Colonic mucosa (tissue), 4 donors: ENCODE measurements at regions not wholly inside any gene's neighbourhood (a gene's known extent, or its start where the extent isn't known, plus 50 kb on each side); places are given as distances from the start of the nearest gene placed in this dataset.

ENCODE experiments used
- DNase-seq: peaks from one replicate; pipeline ENCODE4 v3.0.0-alpha.2; 2020
- H3K27ac ChIP-seq: fragments of 200-600 bp; one replicate; pipeline ENCODE4 v1.8.0; 2021
- H3K27me3 ChIP-seq: fragments of 200-600 bp; one replicate; pipeline ENCODE4 v1.8.0; 2021
- H3K36me3 ChIP-seq: fragments of 200-600 bp; one replicate; pipeline ENCODE4 v1.8.0; 2021
- H3K4me1 ChIP-seq: fragments of 200-600 bp; one replicate; pipeline ENCODE4 v1.8.0; 2021; ENCODE audit warnings: mild to moderate bottlenecking
- H3K4me3 ChIP-seq: fragments of 200-600 bp; one replicate; pipeline ENCODE4 v1.8.0; 2021
- H3K9ac ChIP-seq, 2 donors: one replicate each; pipeline ENCODE4 v1.7.0; 2013; ENCODE audit warnings: control low read depth in 2 of 2, low read depth in 2 of 2, low read length in 2 of 2
- H3K9me3 ChIP-seq: fragments of 200-600 bp; one replicate; pipeline ENCODE4 v1.8.0; 2021
- CTCF ChIP-seq: fragments of 200-600 bp; IDR thresholded peaks from one replicate; pipeline ENCODE4 v1.8.0; 2022; ENCODE audit warnings: antibody characterized with exemption, mild to moderate bottlenecking
- intact Hi-C: fragments of 100-400 bp; cut with DNase I; formaldehyde crosslinking; loops from one replicate; pipeline ENCODE4 v1.14.1; 2022
- donor health status: healthy.
- donor health status: DM: no; HTN: no; CAD: no.
- donor health status: DM: no; HTN: no; CAD: no.

GRCh38 chrX:87388381-87388780, 129.2 kb upstream of the KLHL4 start:
- H3K4me1 ChIP-seq = no peaks in the 10 kb centered on the region
- H3K27me3 ChIP-seq = no peaks in the 10 kb centered on the region
- no peaks in the 10 kb centered on the region for H3K36me3 ChIP-seq
- intact Hi-C loops = no loop called here
- TF ChIP-seq CTCF = no peak
- H3K9me3 ChIP-seq = no peaks in the 10 kb centered on the region
- H3K9ac ChIP-seq = no peak overlapping the region
- H3K27ac ChIP-seq = no peak overlapping the region
- H3K4me3 ChIP-seq = no peak overlapping the region
- DNase-seq = no peak

GRCh38 chrX:87391742-87392141, 125.9 kb upstream of the KLHL4 start:
- Histone ChIP-seq H3K36me3 (no peaks in the 10 kb centered on the region), H3K4me1 (no peaks in the 10 kb centered on the region), H3K4me3 (no peak overlapping the region), H3K27ac (no peak overlapping the region), H3K9me3 (no peaks in the 10 kb centered on the region), H3K9ac (no peak overlapping the region), H3K27me3 (no peaks in the 10 kb centered on the region)
- DNase-seq = no peak
- intact Hi-C loops = no loop called here
- no peak for TF ChIP-seq CTCF

GRCh38 chrX:87392369-87392768, 125.2 kb upstream of the KLHL4 start:
- H3K27me3 ChIP-seq = no peaks in the 10 kb centered on the region
- intact Hi-C loops = no loop called here
- H3K9ac ChIP-seq = no peak overlapping the region
- H3K4me3 ChIP-seq = no peak overlapping the region
- no peak overlapping the region for H3K27ac ChIP-seq
- H3K36me3 ChIP-seq = no peaks in the 10 kb centered on the region
- no peaks in the 10 kb centered on the region for H3K4me1 ChIP-seq
- no peak for TF ChIP-seq CTCF
- H3K9me3 ChIP-seq = no peaks in the 10 kb centered on the region
- DNase-seq = no peak

GRCh38 chrX:87397103-87397886, 120.3 kb upstream of the KLHL4 start:
- Histone ChIP-seq H3K4me1 (no peaks in the 10 kb centered on the region), H3K36me3 (no peaks in the 10 kb centered on the region), H3K27me3 (no peaks in the 10 kb centered on the region), H3K4me3 (no peak overlapping the region), H3K9me3 (no peaks in the 10 kb centered on the region), H3K27ac (no peak overlapping the region), H3K9ac (no peak overlapping the region)
- intact Hi-C loops = no loop called here
- TF ChIP-seq CTCF = no peak
- DNase-seq = no peak

- no peak for DNase-seq
- Histone ChIP-seq H3K4me1 (no peaks in the 10 kb centered on the region), H3K4me3 (no peak overlapping the region), H3K9me3 (no peaks in the 10 kb centered on the region), H3K27me3 (no peaks in the 10 kb centered on the region), H3K9ac (no peak overlapping the region), H3K27ac (no peak overlapping the region), H3K36me3 (no peaks in the 10 kb centered on the region)
- intact Hi-C loops = no loop called here
- TF ChIP-seq CTCF = no peak
These were observed 115.3 kb upstream of the KLHL4 start for GRCh38 chrX:87402256-87402655.
